OCI-LY3 (cell line): ENCODE measurements at regions not wholly inside any gene's neighbourhood (a gene's known extent, or its start where the extent isn't known, plus 50 kb on each side); places are given as distances from the start of the nearest gene placed in this dataset.

ENCODE experiments used
- CTCF ChIP-seq: fragments of 200-600, 300-600 bp; sonication (generic); IDR thresholded peaks from 2 replicates; pipeline ENCODE4 v1.5.1; 2014; ENCODE audit warnings: antibody characterized with exemption, low read length, low read depth
- EZH2phosphoT487 ChIP-seq: fragments of 200-600 bp; shearing (Covaris generic); IDR thresholded peaks from 2 replicates; pipeline ENCODE4 v1.6.1; 2018; ENCODE audit warnings: antibody characterized with exemption, mixed run types, low read depth

GRCh38 chr9:106503759-106504158, 359.2 kb upstream of the ZNF462 start:
- peak; percentile 38; the same call in 1 of the 2 replicates for TF ChIP-seq CTCF
- TF ChIP-seq EZH2phosphoT487 = no peak
